ENCODE measurements at regions not wholly inside any gene's neighbourhood (a gene's known extent, or its start where the extent isn't known, plus 50 kb on each side); places are given as distances from the start of the nearest gene placed in this dataset.

- no peak for TF ChIP-seq CTCF (IDR thresholded peaks at IDR 0.05; ENCODE audit: unreplicated experiment)
- Mint-ChIP-seq H3K27ac (ENCODE audit: unreplicated experiment) (no peak overlapping the region), H3K4me1 (ENCODE audit: unreplicated experiment) (no peaks in the 10 kb centered on the region), H3K4me3 (ENCODE audit: unreplicated experiment) (no peak overlapping the region), H3K9me3 (ENCODE audit: unreplicated experiment) (no peaks in the 10 kb centered on the region), H3K36me3 (ENCODE audit: low read depth, unreplicated experiment) (no peaks in the 10 kb centered on the region), H3K27me3 (ENCODE audit: unreplicated experiment) (no peaks in the 10 kb centered on the region)
- no peak for DNase-seq (ENCODE audit: low spot score)
These were observed 115.4 kb upstream of the NAV2 start for GRCh38 chr11:19597206-19597605.

- no peaks in the 10 kb centered on the region for H3K4me1 Mint-ChIP-seq (ENCODE audit: unreplicated experiment)
- no peak for TF ChIP-seq CTCF (IDR thresholded peaks at IDR 0.05; ENCODE audit: unreplicated experiment)
- no peak overlapping the region for H3K4me3 Mint-ChIP-seq (ENCODE audit: unreplicated experiment)
- H3K27ac Mint-ChIP-seq (ENCODE audit: unreplicated experiment): no peak overlapping the region
- H3K27me3 Mint-ChIP-seq (ENCODE audit: unreplicated experiment): no peaks in the 10 kb centered on the region
- H3K36me3 Mint-ChIP-seq (ENCODE audit: low read depth, unreplicated experiment): no peaks in the 10 kb centered on the region
- no peaks in the 10 kb centered on the region for H3K9me3 Mint-ChIP-seq (ENCODE audit: unreplicated experiment)
- no peak for DNase-seq (ENCODE audit: low spot score)
These were observed 116.5 kb upstream of the NAV2 start for GRCh38 chr11:19595840-19596751.

GRCh38 chr11:19595499-19595839, 117.2 kb upstream of the NAV2 start:
- H3K27me3 Mint-ChIP-seq (ENCODE audit: unreplicated experiment): no peaks in the 10 kb centered on the region
- H3K9me3 Mint-ChIP-seq (ENCODE audit: unreplicated experiment): no peaks in the 10 kb centered on the region
- no peak overlapping the region for H3K4me3 Mint-ChIP-seq (ENCODE audit: unreplicated experiment)
- H3K4me1 Mint-ChIP-seq (ENCODE audit: unreplicated experiment): no peaks in the 10 kb centered on the region
- no peaks in the 10 kb centered on the region for H3K36me3 Mint-ChIP-seq (ENCODE audit: low read depth, unreplicated experiment)
- no peak for TF ChIP-seq CTCF (IDR thresholded peaks at IDR 0.05; ENCODE audit: unreplicated experiment)
- no peak for DNase-seq (ENCODE audit: low spot score)
- H3K27ac Mint-ChIP-seq (ENCODE audit: unreplicated experiment): no peak overlapping the region

GRCh38 chr11:19594326-19594725, 118.3 kb upstream of the NAV2 start:
- no peak overlapping the region for H3K4me3 Mint-ChIP-seq (ENCODE audit: unreplicated experiment)
- H3K4me1 Mint-ChIP-seq (ENCODE audit: unreplicated experiment): no peaks in the 10 kb centered on the region
- no peak for TF ChIP-seq CTCF (IDR thresholded peaks at IDR 0.05; ENCODE audit: unreplicated experiment)
- no peak for DNase-seq (ENCODE audit: low spot score)
- H3K36me3 Mint-ChIP-seq (ENCODE audit: low read depth, unreplicated experiment): no peaks in the 10 kb centered on the region
- no peaks in the 10 kb centered on the region for H3K27me3 Mint-ChIP-seq (ENCODE audit: unreplicated experiment)
- H3K27ac Mint-ChIP-seq (ENCODE audit: unreplicated experiment): no peak overlapping the region
- no peaks in the 10 kb centered on the region for H3K9me3 Mint-ChIP-seq (ENCODE audit: unreplicated experiment)

GRCh38 chr11:19592842-19593241, 119.8 kb upstream of the NAV2 start:
- no peaks in the 10 kb centered on the region for H3K27me3 Mint-ChIP-seq (ENCODE audit: unreplicated experiment)
- no peak overlapping the region for H3K27ac Mint-ChIP-seq (ENCODE audit: unreplicated experiment)
- DNase-seq (ENCODE audit: low spot score): no peak
- H3K4me3 Mint-ChIP-seq (ENCODE audit: unreplicated experiment): no peak overlapping the region
- H3K9me3 Mint-ChIP-seq (ENCODE audit: unreplicated experiment): no peaks in the 10 kb centered on the region
- no peak for TF ChIP-seq CTCF (IDR thresholded peaks at IDR 0.05; ENCODE audit: unreplicated experiment)
- H3K4me1 Mint-ChIP-seq (ENCODE audit: unreplicated experiment): no peaks in the 10 kb centered on the region
- H3K36me3 Mint-ChIP-seq (ENCODE audit: low read depth, unreplicated experiment): no peaks in the 10 kb centered on the region
